A549 (cell line): ENCODE measurements at regions not wholly inside any gene's neighbourhood (a gene's known extent, or its start where the extent isn't known, plus 50 kb on each side); places are given as distances from the start of the nearest gene placed in this dataset.

Source experiments
- ATAC-seq, 2 experiments: fragments of 200-7000 bp in 1 of 2; fragments of >200 bp in 1 of 2; cut with Nextera tagmentation in 1 of 2; cut with Tn5 transposase in 1 of 2; 3 replicates each; pipeline versions ENCODE4 v1.8.0 to v1.9.1; 2018 to 2020; ENCODE audit warnings: mild to moderate bottlenecking in 1 of 2, moderate library complexity in 1 of 2
- CTCF ChIA-PET: fragments of 300-600 bp; sonication (Branson Sonifier 250); formaldehyde crosslinking; extraction: SDS; loops from one replicate; lab custom pipeline; 2021; ENCODE audit warnings: antibody characterized with exemption, inconsistent platforms; lab: Yijun Ruan, JAX
- POLR2A ChIA-PET: fragments of 350-600 bp; formaldehyde crosslinking; extraction: SDS; loops from one replicate; lab custom pipeline; 2021; ENCODE audit warnings: antibody characterized with exemption, inconsistent platforms; lab: Yijun Ruan, JAX
- DNase-seq, 2 experiments: peaks; one replicate each; pipeline versions ENCODE4 v3.0.0 to v3.0.0-alpha.2; 2011 to 2016; ENCODE audit warnings: low read depth in 1 of 2, low spot score in 1 of 2
- FAIRE-seq: peaks from 2 replicates; lab custom pipeline; 2011; peaks lifted over from hg19 to GRCh38; lab: Jason Lieb, UNC
- H3K27ac ChIP-seq, 2 experiments: fragments of >200 bp; sonication (Bioruptor Twin); formaldehyde crosslinking; 3 replicates each; pipeline ENCODE4 v1.5.1; 2016 to 2017
- H3K4me1 ChIP-seq: fragments of >200 bp; sonication (Bioruptor Twin); formaldehyde crosslinking; 3 replicates; pipeline ENCODE4 v1.6.1; 2016
- H3K4me2 ChIP-seq: fragments of >200 bp; sonication (Bioruptor Twin); formaldehyde crosslinking; 3 replicates; pipeline ENCODE4 v1.6.1; 2016
- H3K4me3 ChIP-seq: fragments of >200 bp; sonication (Bioruptor Twin); formaldehyde crosslinking; 3 replicates; pipeline ENCODE4 v1.5.1; 2016
- H3K9me3 ChIP-seq: fragments of >200 bp; sonication (Bioruptor Twin); formaldehyde crosslinking; 3 replicates; pipeline ENCODE4 v1.6.1; 2016
- CBX8 ChIP-seq: fragments of 200-600 bp; sonication (generic); IDR thresholded peaks from 2 replicates; pipeline ENCODE4 v1.6.1; 2016
- CHD2 ChIP-seq: fragments of 150-350 bp; IDR thresholded peaks from 2 replicates; pipeline ENCODE4 v1.6.1; 2014; ENCODE audit warnings: low read length; ENCODE audit not compliant: partially characterized antibody
- CHD4 ChIP-seq: fragments of 200-600 bp; sonication (generic); IDR thresholded peaks from 2 replicates; pipeline ENCODE4 v1.6.1; 2016; ENCODE audit warnings: antibody characterized with exemption, mild to moderate bottlenecking, borderline replicate concordance
- EHMT2 ChIP-seq: fragments of 200-600 bp; sonication (generic); IDR thresholded peaks from 2 replicates; pipeline ENCODE4 v1.6.1; 2016; ENCODE audit warnings: antibody characterized with exemption, low read depth, mild to moderate bottlenecking, moderate library complexity
- EP300 ChIP-seq, 2 experiments: fragments of >200 bp; sonication (Bioruptor Twin); formaldehyde crosslinking; IDR thresholded peaks; 2 replicates in 1 of 2; 3 replicates in 1 of 2; pipeline ENCODE4 v1.6.1; 2016 to 2017
- FOSB ChIP-seq: fragments of 250-450 bp; sonication (Bioruptor Pico); IDR thresholded peaks from 2 replicates; pipeline ENCODE4 v1.5.0; 2020; ENCODE audit warnings: mild to moderate bottlenecking, moderate library complexity
- FOSL2 ChIP-seq, 2 experiments: fragments of 450-650 bp in 1 of 2; fragments of >200 bp in 1 of 2; sonication (Bioruptor Twin) in 1 of 2; formaldehyde crosslinking; IDR thresholded peaks; 2 replicates each; pipeline versions ENCODE4 v1.5.0 to v1.6.1; 2016 to 2020; ENCODE audit warnings: mild to moderate bottlenecking in 1 of 2, moderate library complexity in 1 of 2
- FOXS1 ChIP-seq: fragments of 250-450 bp; sonication (Bioruptor Pico); IDR thresholded peaks from 2 replicates; pipeline ENCODE4 v1.5.0; 2020; ENCODE audit warnings: mild to moderate bottlenecking, moderate library complexity
- HMGXB4 ChIP-seq: fragments of 250-450 bp; sonication (Bioruptor Pico); IDR thresholded peaks from 2 replicates; pipeline ENCODE4 v1.5.0; 2021; ENCODE audit warnings: mild to moderate bottlenecking, moderate library complexity, borderline replicate concordance
- HOXB13 ChIP-seq: fragments of 250-450 bp; sonication (Bioruptor Pico); IDR thresholded peaks from 2 replicates; pipeline ENCODE4 v1.5.0; 2020; ENCODE audit warnings: low read depth, mild to moderate bottlenecking, moderate library complexity
- KDM1A ChIP-seq: fragments of 200-600 bp; sonication (generic); IDR thresholded peaks from 2 replicates; pipeline ENCODE4 v1.6.1; 2016; ENCODE audit warnings: low read depth, mild to moderate bottlenecking
- KDM5A ChIP-seq: fragments of 200-600 bp; sonication (generic); IDR thresholded peaks from 2 replicates; pipeline ENCODE4 v1.6.1; 2016; ENCODE audit warnings: antibody characterized with exemption, mild to moderate bottlenecking
- MAFK ChIP-seq: fragments of 450-650 bp; IDR thresholded peaks from 2 replicates; pipeline ENCODE4 v1.6.1; 2014; ENCODE audit not compliant: partially characterized antibody
- MYC ChIP-seq: IDR thresholded peaks from 2 replicates; pipeline ENCODE4 v1.6.1; 2012; ENCODE audit warnings: mild to moderate bottlenecking, inconsistent platforms, low read length, improper control_type of control experiment, borderline replicate concordance
- NFE2L2 ChIP-seq: fragments of 150-350 bp; conservative IDR thresholded peaks from 2 replicates; pipeline ENCODE4 v1.6.1; 2014; ENCODE audit warnings: low read length
- POLR2A ChIP-seq: IDR thresholded peaks from 2 replicates; pipeline ENCODE4 v1.6.1; 2012; ENCODE audit warnings: mild to moderate bottlenecking, low read length
- RAD21 ChIP-seq, 2 experiments: fragments of >200 bp in 1 of 2; sonication (Bioruptor Twin) in 1 of 2; formaldehyde crosslinking in 1 of 2; IDR thresholded peaks in 1 of 2; conservative IDR thresholded peaks in 1 of 2; 2 replicates in 1 of 2; 3 replicates in 1 of 2; pipeline ENCODE4 v1.6.1; 2012 to 2018; ENCODE audit warnings: inconsistent platforms in 1 of 2
- RARB ChIP-seq: fragments of 250-450 bp; sonication (Bioruptor Pico); IDR thresholded peaks from 2 replicates; pipeline ENCODE4 v1.8.0; 2021; ENCODE audit warnings: mild to moderate bottlenecking, moderate library complexity
- RCOR1 ChIP-seq: fragments of 150-350 bp; IDR thresholded peaks from 2 replicates; pipeline ENCODE4 v1.6.1; 2014; ENCODE audit warnings: antibody characterized with exemption, low read length, low read depth
- RFX5 ChIP-seq: fragments of 450-650 bp; IDR thresholded peaks from 2 replicates; pipeline ENCODE4 v1.7.1; 2014; ENCODE audit warnings: antibody characterized with exemption, mild to moderate bottlenecking, moderate library complexity
- SMC3 ChIP-seq: fragments of >200 bp; sonication (Bioruptor Twin); formaldehyde crosslinking; IDR thresholded peaks from 3 replicates; pipeline ENCODE4 v1.6.1; 2018; ENCODE audit warnings: inconsistent platforms
- ZSCAN20 ChIP-seq: fragments of 250-450 bp; sonication (Bioruptor Pico); IDR thresholded peaks from 2 replicates; pipeline ENCODE4 v1.8.0; 2022; ENCODE audit warnings: mild to moderate bottlenecking, moderate library complexity
- WGBS: methylation state at CpG from one replicate; pipeline ENCODE4 v1.1.6; 2017; ENCODE audit errors: missing lambda C conversion rate; 5-methylcytosine and 5-hydroxymethylcytosine counted together
- TF ChIP-seq, protein P1 (sequence below): fragments of 150-350 bp; IDR thresholded peaks from 2 replicates; pipeline ENCODE4 v1.6.1; 2014; ENCODE audit warnings: low read depth, mild to moderate bottlenecking, low read length

- WGBS = 11% methylated on average over 17 of the region's 19 CpGs
- POLR2A ChIA-PET = no interaction called here
Measured at GRCh38 chr2:2707206-2707991, 376.3 kb upstream of the MYT1L start.

GRCh38 chr2:2706306-2706705 is 375.2 kb upstream of the MYT1L start:
- CTCF ChIA-PET = interaction anchor here (0.6 to 1.2 kb wide), 3 partner anchors 8 to 67 kb away, joined by 3 to 4 read pairs (median 3); no protein-coding TSS in a partner anchor
- Histone ChIP-seq H3K9me3 (no peaks in the 10 kb centered on the region), H3K27ac (no peak overlapping the region), H3K4me1 (no peaks in the 10 kb centered on the region), H3K4me2 (no peak overlapping the region), H3K4me3 (no peak overlapping the region)
- no peak for FAIRE-seq
- POLR2A ChIA-PET = no interaction called here
- 13% methylated on average over 9 of the region's 10 CpGs for WGBS
- no peak for DNase-seq
- TF ChIP-seq EHMT2 (no peak), RAD21 (conservative IDR thresholded peaks at IDR 0.05 in 1 of 2, IDR thresholded peaks at IDR 0.05 in 1 of 2) (peak in 1 of 2 experiments; percentile 40; a peak in 3 of 5 replicates), EP300 (IDR thresholded peaks at IDR 0.05) (no peak), SMC3 (0 out of 3 replicates have a peak, but pooled peaks have one; percentile 6)
- TF ChIP-seq, all 56 proteins: peak for 2
- no peak; a peak in 1 of 6 replicates for ATAC-seq

More at GRCh38 chr2:2707206-2707991, 376.3 kb upstream of the MYT1L start:
- no peak overlapping the region for H3K4me3 ChIP-seq
- no peak for FAIRE-seq
- CTCF ChIA-PET = interaction anchor here (1.1 to 1.2 kb wide), 2 partner anchors 9 to 10 kb away, joined by 3 to 4 read pairs; no protein-coding TSS in a partner anchor
- no peaks in the 10 kb centered on the region; the same call in 2 of the 3 replicates for H3K9me3 ChIP-seq
- TF ChIP-seq CBX8 (no peak), KDM1A (no peak), FOSL2 (IDR thresholded peaks at IDR 0.05) (no peak), FOSL2 (CRISPR knock-in tag; IDR thresholded peaks at IDR 0.05) (no peak), CHD4 (no peak), RARB (no peak), POLR2A (no peak), ZSCAN20 (CRISPR knock-in tag) (no peak), HOXB13 (no peak), CHD2 (no peak), EHMT2 (no peak), KDM5A (no peak), HMGXB4 (CRISPR knock-in tag) (no peak), MYC (no peak), NFE2L2 (no peak), FOSB (CRISPR knock-in tag) (no peak), FOXS1 (CRISPR knock-in tag) (no peak), RCOR1 (no peak), MAFK (no peak), RFX5 (no peak)
- TF ChIP-seq, protein P1, sequence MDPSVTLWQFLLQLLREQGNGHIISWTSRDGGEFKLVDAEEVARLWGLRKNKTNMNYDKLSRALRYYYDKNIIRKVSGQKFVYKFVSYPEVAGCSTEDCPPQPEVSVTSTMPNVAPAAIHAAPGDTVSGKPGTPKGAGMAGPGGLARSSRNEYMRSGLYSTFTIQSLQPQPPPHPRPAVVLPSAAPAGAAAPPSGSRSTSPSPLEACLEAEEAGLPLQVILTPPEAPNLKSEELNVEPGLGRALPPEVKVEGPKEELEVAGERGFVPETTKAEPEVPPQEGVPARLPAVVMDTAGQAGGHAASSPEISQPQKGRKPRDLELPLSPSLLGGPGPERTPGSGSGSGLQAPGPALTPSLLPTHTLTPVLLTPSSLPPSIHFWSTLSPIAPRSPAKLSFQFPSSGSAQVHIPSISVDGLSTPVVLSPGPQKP = no peak
- TF ChIP-seq, all 56 proteins: peak for 0
- no peak for ATAC-seq
- no peak for DNase-seq
- H3K4me1 ChIP-seq = no peaks in the 10 kb centered on the region
- no peak overlapping the region for H3K27ac ChIP-seq
- H3K4me2 ChIP-seq = no peak overlapping the region
